HCT116 (cell line): ENCODE measurements at regions not wholly inside any gene's neighbourhood (a gene's known extent, or its start where the extent isn't known, plus 50 kb on each side); places are given as distances from the start of the nearest gene placed in this dataset.

Experiments
- ATAC-seq: fragments of 200-7000 bp; cut with Tn5 transposase; 2 replicates; pipeline ENCODE4 v1.9.1; 2020; ENCODE audit warnings: mild to moderate bottlenecking, moderate library complexity
- BruUV-seq: library from RNA; stranded (reverse); fragments of 400-500 nt; replicated peaks from 2 replicates; lab custom pipeline; 2021; lab: Mats Ljungman, UMichigan
- CTCF ChIA-PET: fragments of 300-600 bp; sonication (Branson Sonifier 250); formaldehyde crosslinking; loops from one replicate; lab custom pipeline; 2021; ENCODE audit warnings: antibody characterized with exemption; lab: Charles Lee
- POLR2A ChIA-PET: fragments of 300-600, 350-600 bp; sonication (Branson Sonifier 250); formaldehyde crosslinking; loops from one replicate; lab custom pipeline; 2021; ENCODE audit warnings: antibody characterized with exemption; lab: Charles Lee
- RAD21 ChIA-PET, 2 experiments: fragments of 300-600 bp; sonication (Branson Sonifier 250); formaldehyde crosslinking; loops; one replicate each; lab custom pipeline; 2023; ENCODE audit warnings: low total read pairs in 2 of 2; ENCODE audit not compliant: uncharacterized antibody in 2 of 2, unreplicated experiment in 2 of 2, low non-redundant PET in 1 of 2; lab: Charles Lee
- DNase-seq: peaks from one replicate; pipeline ENCODE4 v3.0.0-alpha.2; 2010; ENCODE audit warnings: low read depth, low spot score
- H2AFZ ChIP-seq: fragments of 200-600 bp; shearing (Covaris generic), sonication (generic); 2 replicates; pipeline ENCODE4 v1.6.1; 2017; ENCODE audit warnings: low read depth, mixed run types, mixed read lengths, antibody characterized with exemption, low read length; ENCODE audit not compliant: poor library complexity, severe bottlenecking
- H3K27ac ChIP-seq: 2 replicates; pipeline ENCODE4 v1.5.1; 2012; ENCODE audit warnings: low read depth, low read length
- H3K27me3 ChIP-seq: fragments of 200-600 bp; sonication (generic); 2 replicates; pipeline ENCODE4 v1.6.1; 2016; ENCODE audit warnings: mixed run types, low read length, mixed read lengths; ENCODE audit not compliant: insufficient read depth
- H3K36me3 ChIP-seq, 2 experiments: fragments of 200-500 bp in 1 of 2; fragments of 200-600 bp in 1 of 2; sonication (Bioruptor generic) in 1 of 2; sonication (generic) in 1 of 2; 2 replicates each; pipeline versions ENCODE4 v1.5.1 to v1.6.1; 2014 to 2016; ENCODE audit warnings: low read length in 2 of 2, inconsistent platforms in 1 of 2, mixed read lengths in 1 of 2, mixed run types in 1 of 2; ENCODE audit not compliant: insufficient read depth in 2 of 2, control insufficient read depth in 1 of 2
- H3K4me1 ChIP-seq, 2 experiments: fragments of 200-600 bp in 1 of 2; sonication (generic) in 1 of 2; 2 replicates each; pipeline versions ENCODE4 v1.5.1 to v1.6.1; 2012 to 2017; ENCODE audit warnings: low read length in 2 of 2, inconsistent platforms in 1 of 2, mild to moderate bottlenecking in 1 of 2, mixed read lengths in 1 of 2, mixed run types in 1 of 2, moderate library complexity in 1 of 2; ENCODE audit not compliant: insufficient read depth in 2 of 2, control insufficient read depth in 1 of 2
- H3K4me2 ChIP-seq: fragments of 200-600 bp; sonication (generic); 2 replicates; pipeline ENCODE4 v1.6.1; 2017; ENCODE audit warnings: mixed run types, low read length, mixed read lengths
- H3K4me3 ChIP-seq, 2 experiments: fragments of 200-600 bp in 1 of 2; sonication (generic) in 1 of 2; replicated peaks in 1 of 2; 2 replicates each; pipeline ENCODE4 v1.5.1; 2011 to 2016; ENCODE audit warnings: low read length in 2 of 2, control low read depth in 1 of 2, low read depth in 1 of 2, mild to moderate bottlenecking in 1 of 2, mixed read lengths in 1 of 2, mixed run types in 1 of 2
- H3K79me2 ChIP-seq: fragments of 200-600 bp; sonication (generic); 2 replicates; pipeline ENCODE4 v1.6.1; 2017; ENCODE audit warnings: mild to moderate bottlenecking, mixed run types, low read length, moderate library complexity, mixed read lengths; ENCODE audit not compliant: insufficient read depth
- H3K9ac ChIP-seq: fragments of 200-600 bp; sonication (generic); 2 replicates; pipeline ENCODE4 v1.6.1; 2016; ENCODE audit warnings: low read length, mixed read lengths
- H3K9me2 ChIP-seq: fragments of 200-600 bp; sonication (generic), shearing (Covaris generic); 2 replicates; pipeline ENCODE4 v1.6.1; 2017; ENCODE audit warnings: mixed run types, mild to moderate bottlenecking, moderate library complexity; ENCODE audit not compliant: insufficient read depth
- H3K9me3 ChIP-seq, 2 experiments: fragments of 200-500 bp in 1 of 2; fragments of 200-600 bp in 1 of 2; sonication (Bioruptor generic) in 1 of 2; sonication (generic) in 1 of 2; 2 replicates each; pipeline ENCODE4 v1.6.1; 2014 to 2017; ENCODE audit warnings: low read length in 2 of 2, mixed read lengths in 2 of 2, inconsistent platforms in 1 of 2, low read depth in 1 of 2, mild to moderate bottlenecking in 1 of 2, mixed run types in 1 of 2, moderate library complexity in 1 of 2; ENCODE audit not compliant: control insufficient read depth in 1 of 2, insufficient read depth in 1 of 2
- H4K20me1 ChIP-seq: fragments of 200-600 bp; sonication (generic), shearing (Covaris generic); 2 replicates; pipeline ENCODE4 v1.6.1; 2017; ENCODE audit warnings: mixed run types, mild to moderate bottlenecking, moderate library complexity; ENCODE audit not compliant: insufficient read depth
- ELF1 ChIP-seq: IDR thresholded peaks from 2 replicates; pipeline ENCODE4 v1.6.1; 2012; ENCODE audit warnings: low read depth, borderline replicate concordance
- EZH2 ChIP-seq: fragments of 200-600 bp; sonication (generic); IDR thresholded peaks from 2 replicates; pipeline ENCODE4 v1.6.1; 2017; ENCODE audit warnings: antibody characterized with exemption, mixed run types
- POLR2AphosphoS5 ChIP-seq: IDR thresholded peaks from 2 replicates; pipeline ENCODE4 v1.6.1; 2011; ENCODE audit warnings: mild to moderate bottlenecking, low read depth, low read length, moderate library complexity
- SIN3A ChIP-seq: IDR thresholded peaks from 2 replicates; pipeline ENCODE4 v1.6.1; 2012; ENCODE audit warnings: low read depth
- TCF7L2 ChIP-seq: IDR thresholded peaks from 2 replicates; pipeline ENCODE4 v1.7.0; 2011; ENCODE audit warnings: borderline replicate concordance, inconsistent platforms; ENCODE audit not compliant: insufficient read depth, insufficient read length; ENCODE audit errors: extremely low read depth
- ZBTB33 ChIP-seq: IDR thresholded peaks from 2 replicates; pipeline ENCODE4 v1.6.1; 2011; ENCODE audit warnings: mild to moderate bottlenecking, low read length, moderate library complexity; ENCODE audit not compliant: insufficient replicate concordance; ENCODE audit errors: extremely low read depth
- intact Hi-C: fragments of 100-400 bp; cut with micrococcal nuclease; formaldehyde crosslinking; loops from 2 replicates; pipeline ENCODE4 v1.10.0; 2022

GRCh38 chr6:146917979-146918378 is 286.2 kb upstream of the STXBP5 start:
- peaks cover 22 to 32% of the 10 kb centered on the region in 2 experiments for H3K4me1 ChIP-seq
- ChIA-PET POLR2A (no interaction called here), CTCF (no interaction called here)
- ATAC-seq, result no peak
- no peak for DNase-seq
- TF ChIP-seq ELF1 (no peak), TCF7L2 (no peak), EZH2 (no peak), POLR2AphosphoS5 (no peak), ZBTB33 (no peak), SIN3A (no peak)
- TF ChIP-seq, all 23 proteins: peak for 0
- intact Hi-C loops, result loop anchor here (10.0 kb wide), 1 partner anchor 1247 kb away; no protein-coding TSS in a partner anchor
- peak overlapping the region; percentile 33 for H2AFZ ChIP-seq
- H3K9me3 ChIP-seq, result no peaks in the 10 kb centered on the region
- H3K27me3 ChIP-seq, result no peaks in the 10 kb centered on the region
- no peak overlapping the region for H3K27ac ChIP-seq
- no peaks in the 10 kb centered on the region for H3K36me3 ChIP-seq
- BruUV-seq, result no TSS peak
- RAD21 ChIA-PET, result no interaction called here
- H3K4me3 ChIP-seq, result no peak overlapping the region
- no peak overlapping the region for H3K4me2 ChIP-seq
- H4K20me1 ChIP-seq, result no peaks in the 10 kb centered on the region
- no peak overlapping the region for H3K9ac ChIP-seq
- H3K79me2 ChIP-seq, result no peaks in the 10 kb centered on the region
- no peaks in the 10 kb centered on the region for H3K9me2 ChIP-seq

- ChIA-PET CTCF (no interaction called here), POLR2A (no interaction called here), RAD21 (no interaction called here)
- no peaks in the 10 kb centered on the region for H3K27me3 ChIP-seq
- H3K36me3 ChIP-seq, result no peaks in the 10 kb centered on the region
- no peak overlapping the region for H3K27ac ChIP-seq
- no peaks in the 10 kb centered on the region for H3K79me2 ChIP-seq
- BruUV-seq, result no TSS peak
- no peak overlapping the region for H3K4me3 ChIP-seq
- no peak for TF ChIP-seq SIN3A
- DNase-seq, result no peak
- no peak overlapping the region for H3K4me2 ChIP-seq
- H2AFZ ChIP-seq, result no peak overlapping the region
- no peaks in the 10 kb centered on the region for H3K9me3 ChIP-seq
- no peaks in the 10 kb centered on the region for H4K20me1 ChIP-seq
- ATAC-seq, result no peak
- no peaks in the 10 kb centered on the region for H3K9me2 ChIP-seq
- H3K4me1 ChIP-seq, result peaks cover 14 to 22% of the 10 kb centered on the region in 2 experiments
- H3K9ac ChIP-seq, result no peak overlapping the region
- intact Hi-C loops, result loop anchor here (10.0 kb wide), 1 partner anchor 1246 kb away; no protein-coding TSS in a partner anchor
Observed at GRCh38 chr6:146919017-146919416, 285.2 kb upstream of the STXBP5 start.
